Muscle of arm (tissue), 1 donor: ENCODE measurements at regions not wholly inside any gene's neighbourhood (a gene's known extent, or its start where the extent isn't known, plus 50 kb on each side); places are given as distances from the start of the nearest gene placed in this dataset.
A peak's percentile ranks its signal among the peaks of the same experiment; 100 is the strongest.
"Not testable (repeated sequence)": the region's sequence is repeated elsewhere in the genome, so short reads cannot be mapped to it uniquely, and the experiment has no call there.

ENCODE experiments used
- DNase-seq: peaks from one replicate; pipeline ENCODE4 v3.0.0-alpha.2; 2013

DNA sequence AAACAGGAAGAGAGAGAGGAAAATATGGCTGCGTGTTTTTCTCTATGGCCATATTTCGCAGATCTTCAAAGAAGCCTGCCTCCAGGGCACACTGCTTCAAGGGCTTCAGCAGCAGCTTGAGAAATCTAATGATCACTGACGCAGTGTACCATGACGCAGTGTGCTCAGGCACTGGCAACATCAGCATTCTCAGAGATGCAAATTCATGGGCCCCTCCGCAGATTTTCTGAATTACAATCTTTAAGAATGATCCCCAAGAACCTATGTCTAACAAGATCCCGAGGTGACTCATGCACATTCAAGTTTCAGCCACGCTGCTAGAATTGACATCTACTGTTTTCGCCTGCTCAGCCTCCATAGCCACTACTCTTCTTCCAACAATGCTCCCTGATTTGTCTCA is 143.9 kb upstream of the ZNF366 start:
- DNase-seq: no peak

DNA sequence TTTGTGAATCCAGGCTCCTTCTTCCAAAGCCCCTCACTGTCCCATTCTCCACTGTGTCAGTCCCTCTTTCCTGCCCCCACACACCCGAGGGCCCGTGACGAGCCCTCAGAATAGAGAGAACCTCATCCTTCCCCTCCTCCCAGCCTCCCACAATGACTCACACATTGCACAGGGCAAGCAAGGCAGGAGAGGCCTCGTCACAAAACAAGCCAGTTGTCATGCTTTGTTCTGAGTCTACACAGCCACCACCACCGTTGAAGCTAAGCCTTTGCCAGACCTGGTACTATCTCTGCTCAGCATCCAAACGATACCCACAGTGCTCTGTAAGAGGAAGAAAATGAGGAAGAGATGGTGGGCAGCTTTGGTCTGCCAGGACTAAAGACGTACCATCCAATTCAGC is 142.2 kb upstream of the ZNF366 start:
- DNase-seq: no peak

GRCh38 chr5:72648480-72648879 is 141.3 kb upstream of the ZNF366 start:
- peak; percentile 61 for DNase-seq

GRCh38 chr5:72647806-72648205 is 140.6 kb upstream of the ZNF366 start:
- DNase-seq: no peak

DNA sequence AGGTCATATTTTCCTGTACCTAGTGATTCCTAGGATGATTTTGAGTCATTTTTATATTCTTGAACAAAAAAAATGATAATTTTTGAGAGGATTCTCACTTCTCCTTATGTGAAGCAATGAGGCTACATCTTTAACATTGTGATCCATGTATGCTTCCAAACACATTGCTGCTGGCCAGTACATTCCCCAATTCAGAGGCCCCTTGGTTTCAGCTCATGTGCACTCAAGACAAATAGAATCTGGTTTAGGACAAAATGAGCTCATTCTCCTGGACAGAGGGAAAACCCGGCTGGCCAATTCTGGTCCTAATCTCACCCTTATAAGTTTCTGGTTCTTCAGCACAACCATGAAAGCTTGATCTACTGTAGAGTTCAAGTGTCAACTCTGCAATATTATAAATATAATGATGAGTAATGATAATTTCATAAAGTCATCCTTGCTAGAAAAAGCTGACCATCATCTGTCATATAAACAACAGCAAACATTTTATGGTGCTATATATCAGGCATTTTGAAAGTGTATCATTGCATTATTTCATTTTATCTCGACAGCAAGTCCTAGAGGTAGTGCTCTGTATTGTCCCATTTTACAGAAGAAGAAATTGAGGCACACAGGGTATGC is 139.1 kb upstream of the ZNF366 start:
- DNase-seq: no peak

DNA sequence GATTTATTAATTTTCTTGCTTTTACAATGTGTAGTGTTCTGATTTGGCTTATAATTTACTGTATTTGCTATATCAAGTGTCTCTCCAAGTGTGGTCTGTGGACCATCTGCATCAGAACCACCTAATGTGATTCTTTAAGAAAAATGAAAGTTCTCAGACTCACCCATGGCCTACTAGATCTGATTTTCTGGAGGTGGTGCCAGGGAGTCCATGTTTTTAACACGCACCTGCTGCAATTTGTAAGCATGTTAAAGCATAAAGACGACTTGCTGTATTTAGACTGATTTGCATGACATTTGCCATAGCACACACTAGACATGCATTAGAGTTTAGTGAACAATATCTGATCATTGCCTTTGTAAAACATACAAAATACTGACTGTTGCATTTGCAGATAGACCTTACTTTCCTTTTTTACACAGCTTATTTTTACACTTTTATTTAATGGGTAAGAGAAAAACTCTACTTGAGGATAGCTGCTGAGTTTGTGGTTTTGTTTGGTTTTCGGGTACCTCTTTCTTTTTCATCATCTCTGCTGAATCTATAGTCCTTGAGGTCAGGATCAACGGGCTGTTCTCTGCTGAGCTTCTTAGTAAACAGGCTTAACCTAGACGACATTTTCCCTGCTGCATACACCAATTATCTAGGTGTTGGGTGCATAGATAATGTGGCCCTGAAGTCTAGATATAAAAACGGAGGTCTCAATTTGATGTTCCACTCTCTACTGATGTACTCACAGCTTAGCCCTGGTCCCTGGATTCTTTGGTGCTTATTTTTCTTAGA is 138.0 kb upstream of the ZNF366 start:
- DNase-seq: no peak

- no peak for DNase-seq
These were observed 137.1 kb upstream of the ZNF366 start for GRCh38 chr5:72644296-72644695.

- DNase-seq: no peak
These were observed 134.0 kb upstream of the ZNF366 start for GRCh38 chr5:72641164-72641563.

- DNase-seq: no peak
These were observed 129.8 kb upstream of the ZNF366 start for GRCh38 chr5:72637058-72637457.

- DNase-seq: not testable (repeated sequence)
These were observed 129.4 kb upstream of the ZNF366 start for GRCh38 chr5:72636565-72636964.

GRCh38 chr5:72634444-72634843 is 127.2 kb upstream of the ZNF366 start:
- no peak for DNase-seq

DNA sequence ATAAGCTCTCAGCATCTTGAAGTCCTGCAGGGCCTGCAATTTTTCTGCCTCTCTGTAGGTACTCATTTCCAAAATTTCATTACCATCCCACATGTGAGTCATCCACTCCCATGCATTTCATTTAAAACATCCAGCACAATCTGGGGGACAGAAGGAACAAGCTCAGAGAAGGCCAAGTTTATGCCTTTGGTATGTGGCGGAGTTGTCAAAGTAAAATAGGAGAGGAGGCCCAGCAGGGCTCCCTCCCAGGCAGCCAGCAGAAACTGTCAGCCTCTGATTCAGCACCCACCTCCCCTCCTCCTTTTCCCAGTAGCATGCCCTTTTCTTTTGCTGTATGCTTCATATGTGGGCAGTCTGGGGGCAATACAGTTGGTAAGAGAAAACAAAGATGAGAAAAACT is 126.4 kb upstream of the ZNF366 start:
- no peak for DNase-seq

DNA sequence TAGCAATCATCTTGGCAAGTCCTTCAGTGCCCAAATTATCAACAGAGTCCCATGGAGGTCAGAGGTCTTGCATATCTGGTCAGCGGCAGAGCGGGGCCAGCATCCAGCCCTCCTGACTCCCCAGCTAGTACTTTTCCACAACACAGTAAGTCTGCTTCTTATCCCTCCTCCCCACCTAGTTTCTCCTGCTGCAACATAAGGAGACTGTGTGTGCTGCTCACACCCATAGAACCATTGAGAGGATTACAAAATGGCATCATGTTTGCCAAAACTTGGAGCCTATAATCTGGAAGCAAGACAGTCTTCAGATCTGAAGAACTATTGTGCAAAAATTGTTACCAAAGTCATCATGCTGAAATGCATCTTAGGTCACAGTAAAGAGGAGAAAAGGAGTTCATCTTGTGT is 125.8 kb upstream of the ZNF366 start:
- DNase-seq: no peak

- DNase-seq: no peak
These were observed 123.5 kb upstream of the ZNF366 start for GRCh38 chr5:72630721-72631120.

DNA sequence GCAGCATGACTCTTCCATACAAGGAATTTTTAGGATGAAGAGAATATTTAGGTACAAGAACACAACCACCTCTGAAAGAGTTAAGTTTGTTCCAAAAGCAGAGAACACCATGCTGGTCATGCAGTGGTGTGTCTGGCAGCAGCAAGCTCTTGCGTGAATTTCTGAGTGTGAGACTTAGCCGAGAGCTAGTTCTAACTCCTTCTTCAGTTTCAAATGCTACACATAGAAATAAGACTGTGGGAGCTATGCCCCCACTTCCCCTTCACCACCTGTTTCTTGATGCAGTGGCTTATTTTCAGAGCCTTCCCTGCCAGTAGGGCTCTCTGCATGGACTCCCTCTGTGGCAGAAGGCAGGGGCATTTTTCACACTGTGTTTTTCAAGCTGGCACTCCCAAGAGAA is 122.9 kb upstream of the ZNF366 start:
- no peak for DNase-seq

GRCh38 chr5:72628771-72629371 is 121.7 kb upstream of the ZNF366 start:
- no peak for DNase-seq

DNA sequence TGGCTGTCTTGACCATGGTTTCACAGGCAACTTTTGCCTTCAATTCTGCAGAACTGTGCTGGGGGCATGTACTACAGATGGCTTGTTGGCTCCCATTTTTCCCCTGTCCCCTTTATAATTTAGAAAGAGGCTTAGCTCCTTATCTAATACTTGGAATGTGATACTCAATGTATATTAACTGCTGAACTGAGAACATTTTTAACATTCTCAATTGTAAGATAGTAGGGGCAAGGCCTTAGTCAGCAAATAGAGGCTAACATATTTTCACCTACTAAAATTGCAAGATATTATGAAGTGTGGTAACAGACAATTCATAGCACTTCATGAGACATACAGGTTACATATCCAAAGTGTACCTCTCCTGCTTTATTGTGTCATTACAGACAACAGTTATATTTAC is 118.1 kb upstream of the ZNF366 start:
- no peak for DNase-seq

DNA sequence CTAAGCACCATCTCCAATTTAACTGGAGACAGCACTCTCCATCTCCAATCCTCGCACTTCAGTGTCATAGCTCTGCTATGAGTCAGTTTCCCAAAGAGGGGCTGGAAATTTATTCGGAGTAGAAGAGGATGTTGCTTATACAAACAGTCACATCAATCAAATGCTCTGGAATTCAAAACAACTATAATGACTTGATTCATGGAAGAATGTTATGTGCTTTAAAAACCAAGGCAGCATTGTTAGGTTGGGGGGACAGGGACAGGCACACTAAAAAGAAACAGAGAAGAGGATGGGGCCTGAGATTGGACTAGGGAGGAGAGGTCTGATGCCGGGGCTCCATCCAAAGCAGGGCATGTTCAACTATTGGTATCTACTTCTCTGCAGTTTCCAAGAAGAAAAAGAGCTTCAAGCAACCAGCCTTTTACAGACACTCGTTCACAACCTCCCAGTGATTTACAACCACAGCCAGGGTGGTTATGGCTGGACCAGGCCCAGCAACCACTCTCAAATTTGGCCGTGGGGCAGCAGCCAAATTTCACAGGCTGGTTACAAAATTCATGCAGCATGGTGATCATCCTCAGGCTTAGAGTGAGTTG is 117.5 kb upstream of the ZNF366 start:
- DNase-seq: no peak

DNA sequence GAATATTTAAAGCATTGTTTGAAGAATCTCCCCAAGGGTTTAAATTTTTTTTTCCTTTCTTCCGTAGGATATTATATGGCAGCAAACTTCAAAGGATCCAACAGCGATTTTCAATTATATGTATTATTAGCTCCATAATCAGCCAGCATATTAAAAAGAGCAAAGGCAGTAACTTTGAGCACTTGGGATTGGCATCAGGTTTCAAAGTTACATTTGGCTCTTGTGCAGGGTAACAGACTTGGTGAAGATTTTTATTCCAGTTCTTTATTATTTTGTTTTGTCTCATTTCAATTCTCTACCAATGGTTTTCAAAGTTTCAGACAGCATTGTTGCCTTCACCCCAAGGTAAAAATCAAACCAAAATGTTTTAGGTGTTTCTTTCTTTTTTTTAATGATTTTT is 116.7 kb upstream of the ZNF366 start:
- DNase-seq: no peak

DNA sequence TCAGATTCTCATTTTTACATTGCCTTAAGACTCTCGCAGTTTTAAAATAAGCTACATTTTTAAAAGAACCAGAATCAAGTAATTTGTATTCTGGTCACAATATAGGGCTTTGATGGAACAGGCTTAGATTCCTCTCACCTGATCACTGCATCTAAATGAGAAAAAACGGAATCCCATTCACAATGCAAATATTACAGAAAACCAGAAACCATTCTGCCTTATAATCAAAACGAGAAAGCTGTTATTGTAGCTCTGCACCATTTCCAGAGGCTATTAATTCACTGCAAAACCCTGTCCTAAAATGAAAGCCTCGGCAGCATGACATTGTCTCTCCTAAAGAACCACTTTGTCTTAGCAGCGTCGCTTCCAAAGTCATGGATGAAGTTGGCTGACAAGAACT is 116.1 kb upstream of the ZNF366 start:
- no peak for DNase-seq

- DNase-seq: no peak
These were observed 115.1 kb upstream of the ZNF366 start for GRCh38 chr5:72622170-72622760.

GRCh38 chr5:72621576-72621975 is 114.4 kb upstream of the ZNF366 start:
- DNase-seq: no peak

DNA sequence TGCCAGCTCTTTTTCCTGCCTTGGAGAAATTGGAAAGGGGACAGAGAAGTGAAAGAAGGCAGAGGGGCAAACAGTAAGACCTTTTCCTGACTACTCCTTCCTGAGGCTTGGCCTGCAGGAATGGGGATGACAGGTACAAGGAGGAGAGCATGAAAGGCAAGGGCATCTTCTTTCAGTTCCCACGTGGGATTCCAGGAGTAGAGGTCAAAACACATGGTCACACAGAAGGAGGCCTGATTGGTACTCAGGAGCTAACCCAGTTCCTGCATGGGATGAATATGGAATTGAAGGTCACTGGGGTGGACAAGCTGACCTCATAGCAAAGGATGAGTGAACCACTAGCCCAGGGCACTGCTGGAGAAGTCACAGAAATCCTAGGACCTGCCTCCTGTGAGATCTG is 112.5 kb upstream of the ZNF366 start:
- DNase-seq: no peak
